Tongue (tissue), 1 donor: ENCODE measurements at regions not wholly inside any gene's neighbourhood (a gene's known extent, or its start where the extent isn't known, plus 50 kb on each side); places are given as distances from the start of the nearest gene placed in this dataset.
"Not testable (repeated sequence)": the region's sequence is repeated elsewhere in the genome, so short reads cannot be mapped to it uniquely, and the experiment has no call there.

Experiments
- DNase-seq: peaks from one replicate; pipeline ENCODE4 v3.0.0-alpha.2; 2015

DNA sequence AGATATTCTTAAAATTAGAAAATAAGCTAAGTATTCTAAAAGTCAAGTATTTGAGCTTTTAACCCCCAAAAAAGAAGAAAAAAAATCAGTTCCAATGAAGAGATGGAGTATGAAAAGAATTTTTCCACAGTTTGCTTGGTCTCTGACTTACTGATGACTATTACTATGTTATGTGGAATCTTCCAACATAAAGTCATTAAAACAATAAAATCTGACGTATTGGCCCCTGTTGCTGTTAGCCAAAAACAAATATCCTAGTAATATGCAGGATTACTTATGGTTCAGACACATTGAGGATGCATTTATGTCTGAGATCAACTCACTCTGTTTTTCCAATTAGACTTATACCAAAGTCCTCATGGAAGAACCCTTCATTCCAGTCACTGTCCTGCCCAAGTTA, 517.2 kb upstream of the ADGRL3 start:
- no peak for DNase-seq

DNA sequence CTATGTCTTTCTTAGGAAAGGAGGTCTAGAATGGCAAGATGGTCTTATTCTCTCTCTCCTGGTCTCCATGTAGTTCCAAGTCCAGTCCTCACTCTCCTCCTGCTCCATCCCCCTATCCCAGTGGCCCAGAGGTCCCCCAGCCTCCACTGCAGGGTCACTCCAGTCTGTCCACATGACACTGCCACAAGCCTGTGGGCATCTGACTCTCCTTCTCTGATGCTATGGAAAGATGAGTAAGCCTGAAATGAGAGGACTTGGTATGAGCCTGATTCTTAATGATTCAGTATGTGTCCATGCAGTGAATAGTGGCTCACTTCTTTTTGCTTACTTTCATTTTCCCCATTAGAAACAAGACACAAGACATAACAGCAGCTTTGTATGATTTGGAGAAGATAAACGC, 516.8 kb upstream of the ADGRL3 start:
- DNase-seq = no peak

DNA sequence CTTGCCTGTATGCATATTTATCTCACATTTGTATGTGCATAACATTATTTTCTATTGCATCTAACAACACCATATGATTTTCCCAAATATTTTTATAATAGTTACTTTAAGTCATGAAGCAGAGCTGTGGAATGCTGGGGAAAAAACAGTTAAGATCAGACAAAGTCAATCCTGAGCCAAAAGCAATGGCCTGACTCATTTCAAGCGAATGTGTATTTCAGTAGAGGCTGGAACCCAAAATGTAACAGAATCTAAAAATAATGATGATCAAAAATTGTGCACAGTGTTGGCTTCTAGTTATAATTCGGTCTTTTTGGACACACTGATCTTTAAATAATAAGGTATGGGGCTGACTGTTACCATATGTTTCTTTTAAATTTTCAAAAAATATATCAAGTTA, 516.2 kb upstream of the ADGRL3 start:
- no peak for DNase-seq

DNA sequence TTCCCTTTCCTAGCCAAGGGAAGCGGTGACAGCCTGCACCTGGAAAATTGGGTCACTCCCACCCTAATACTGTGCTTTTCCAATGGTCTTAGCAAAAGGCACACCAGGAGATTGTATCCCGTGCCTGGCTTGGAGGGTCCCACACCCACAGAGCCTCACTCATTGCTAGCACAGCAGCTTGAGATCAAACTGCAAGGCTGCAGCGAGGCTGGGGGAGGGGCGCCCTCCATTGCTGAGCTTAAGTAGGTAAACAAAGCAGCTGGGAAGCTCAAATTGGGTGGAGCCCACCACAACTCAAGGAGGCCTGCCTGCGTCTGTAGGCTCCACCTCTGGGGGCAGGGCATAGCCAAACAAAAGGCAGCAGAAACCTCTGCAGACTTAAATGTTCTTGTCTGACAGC, 504.1 kb upstream of the ADGRL3 start:
- DNase-seq = not testable (repeated sequence)

DNA sequence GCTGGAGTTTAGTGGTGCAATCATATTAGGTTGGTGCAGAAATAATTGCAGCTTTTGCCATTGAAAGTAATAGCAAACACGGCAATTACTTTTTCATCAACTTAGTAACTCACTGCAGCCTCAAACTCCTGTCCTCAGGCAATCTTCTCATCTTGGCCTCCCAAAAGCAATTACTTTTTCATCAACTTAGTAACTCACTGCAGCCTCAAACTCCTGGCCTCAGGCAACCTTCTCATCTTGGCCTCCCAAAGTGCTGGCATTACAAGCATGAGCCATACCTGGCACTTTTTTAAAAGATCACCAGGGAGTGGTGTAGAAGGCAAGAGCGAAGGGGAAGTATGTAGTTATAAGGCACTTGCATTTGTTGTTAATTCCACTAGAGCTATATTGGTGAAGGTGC, 491.1 kb upstream of the ADGRL3 start:
- DNase-seq = no peak

DNA sequence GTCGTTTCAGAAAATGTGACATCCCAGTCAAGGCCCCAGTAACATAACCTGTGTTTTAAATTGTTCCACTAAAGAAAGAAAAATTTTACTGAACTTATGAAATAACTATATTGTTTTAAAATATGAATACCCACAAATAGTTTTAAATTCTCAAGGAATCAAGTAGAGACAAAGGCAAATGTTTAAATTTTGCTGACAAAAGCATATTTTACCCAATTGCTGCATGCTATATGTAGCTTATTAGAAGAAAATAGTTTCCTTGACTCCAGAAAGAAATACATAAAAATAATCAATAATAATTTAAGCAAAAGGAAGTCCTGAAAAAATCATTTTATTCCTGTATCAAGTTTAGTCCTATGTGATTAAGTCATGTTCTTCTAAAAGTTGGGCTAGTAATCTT, 481.3 kb upstream of the ADGRL3 start:
- DNase-seq = no peak

DNA sequence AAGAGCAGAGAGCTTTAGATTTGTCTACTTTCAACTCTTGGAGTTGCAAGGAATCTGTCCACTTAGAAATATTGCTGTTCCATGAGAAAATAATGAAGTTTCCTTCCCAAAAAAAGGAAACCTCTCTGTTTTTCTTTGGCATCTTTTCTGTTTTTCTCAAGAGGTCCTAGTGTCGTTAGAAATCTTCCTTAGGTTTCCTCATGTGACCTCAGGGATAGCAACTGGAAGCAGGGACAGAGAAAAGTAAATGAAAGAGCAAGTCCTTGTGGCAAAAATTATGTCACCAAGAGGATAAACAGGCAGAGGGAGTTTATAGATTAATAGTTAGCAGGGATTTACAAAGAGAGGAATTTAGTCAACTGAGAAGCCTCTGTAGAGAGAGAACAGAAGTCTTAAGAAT, 478.4 kb upstream of the ADGRL3 start:
- no peak for DNase-seq

DNA sequence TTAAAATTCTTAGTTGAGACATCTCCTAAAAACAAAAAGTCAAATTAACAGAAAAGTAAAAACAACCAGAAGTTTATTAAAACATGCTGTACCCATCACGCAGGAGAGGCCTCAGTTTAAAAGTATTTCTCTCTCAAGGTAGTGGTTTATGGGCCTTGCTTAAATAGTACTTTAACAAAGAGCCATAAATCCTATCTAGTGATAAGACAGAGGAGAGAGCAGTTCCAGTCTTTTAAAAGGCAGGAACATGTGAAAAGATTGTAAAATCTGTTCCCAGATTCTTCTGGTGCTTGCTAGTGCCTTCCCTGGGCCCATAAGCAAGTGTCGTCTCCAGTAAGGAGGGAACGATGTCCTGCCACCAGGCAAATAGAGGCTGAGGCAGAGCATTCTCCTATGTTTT, 476.3 kb upstream of the ADGRL3 start:
- DNase-seq = no peak

DNA sequence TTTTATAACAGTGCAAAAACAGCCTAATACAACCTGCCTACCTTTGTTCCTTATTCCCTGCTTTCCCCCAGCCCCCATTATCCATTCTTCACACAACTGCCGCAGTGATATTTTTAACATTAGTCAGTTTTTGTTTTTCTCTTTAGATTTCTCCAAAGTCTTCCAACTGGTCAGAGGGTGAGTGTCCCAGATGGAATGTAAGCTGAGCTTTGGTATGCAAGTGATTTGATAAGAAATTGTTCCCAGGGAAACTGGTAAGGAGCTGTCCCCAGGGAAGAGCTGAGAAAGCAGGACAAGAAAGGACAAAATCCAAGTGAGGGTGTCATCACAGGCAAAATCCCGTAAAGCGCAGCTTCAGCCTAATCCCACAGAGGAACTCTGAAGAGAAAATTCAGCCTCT, 475.5 kb upstream of the ADGRL3 start:
- DNase-seq = no peak

DNA sequence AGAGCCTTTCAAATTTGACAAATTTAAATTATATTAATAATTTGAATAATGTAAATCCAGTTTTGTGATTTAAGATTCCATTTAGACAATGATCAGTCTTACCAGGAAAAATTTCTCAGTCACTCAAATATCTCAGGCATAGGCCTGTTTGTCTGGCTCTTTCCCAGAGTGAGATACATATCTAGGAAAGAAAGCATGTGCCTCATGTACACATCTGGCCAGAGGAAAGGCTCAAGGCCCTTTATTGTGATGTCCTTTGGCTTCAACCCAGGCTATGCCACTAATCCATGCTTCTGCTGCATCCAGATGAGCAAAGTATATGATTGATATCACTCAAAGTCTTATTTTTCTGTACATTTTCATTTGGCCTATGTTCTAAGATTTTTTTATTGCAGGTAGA, 473.3 kb upstream of the ADGRL3 start:
- DNase-seq = no peak

DNA sequence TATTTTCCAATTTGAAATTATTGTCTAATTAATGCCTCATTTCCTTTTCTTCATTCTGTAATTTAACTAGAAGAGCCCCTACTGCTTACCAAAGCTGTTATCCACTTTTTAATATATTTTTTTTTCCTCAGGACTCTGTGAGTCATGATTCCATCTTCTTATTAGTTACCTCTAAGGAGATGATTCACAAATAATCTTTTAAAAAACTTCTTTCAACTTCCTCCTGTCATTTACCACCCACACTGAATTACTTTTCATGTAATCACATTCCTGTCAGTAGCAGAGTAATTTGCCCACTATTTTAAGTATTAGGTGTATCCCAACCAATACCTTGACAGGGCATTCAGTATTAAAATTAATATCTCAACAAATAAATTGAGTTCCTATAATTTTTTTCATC, 470.9 kb upstream of the ADGRL3 start:
- no peak for DNase-seq

DNA sequence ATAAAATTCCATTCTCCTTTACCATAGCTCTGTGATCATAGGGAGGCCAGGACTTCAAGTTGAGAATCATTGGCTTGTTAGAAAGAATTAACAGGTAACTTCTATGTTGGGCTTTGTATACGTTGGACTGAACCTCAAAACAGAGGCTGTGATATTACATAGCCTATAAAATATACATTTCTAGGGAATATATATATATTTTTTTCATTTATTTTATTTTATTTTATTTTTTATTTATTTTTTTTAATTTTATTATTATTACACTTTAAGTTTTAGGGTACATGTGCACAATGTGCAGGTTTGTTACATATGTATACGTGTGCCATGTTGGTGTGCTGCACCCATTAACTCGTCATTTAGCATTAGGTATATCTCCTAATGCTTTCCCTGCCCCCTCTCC, 470.4 kb upstream of the ADGRL3 start:
- not testable (repeated sequence) for DNase-seq

DNA sequence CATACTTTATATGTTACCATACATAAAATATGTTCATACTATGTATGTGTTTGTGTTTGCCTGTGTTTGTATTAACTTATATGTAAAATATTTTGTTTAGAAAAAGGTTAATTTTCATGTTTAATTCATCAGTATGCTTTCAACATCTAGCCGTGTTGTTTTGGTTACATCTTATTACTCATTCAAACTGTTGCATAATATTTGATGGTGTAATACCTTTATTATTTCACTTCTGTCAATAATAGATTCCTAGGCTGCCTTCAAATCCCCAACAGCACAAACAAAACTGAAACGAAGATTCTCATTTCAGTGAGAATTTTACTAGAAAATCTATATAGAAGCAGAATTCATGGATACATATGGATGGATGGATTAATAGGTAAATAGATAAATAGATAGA, 462.3 kb upstream of the ADGRL3 start:
- DNase-seq = no peak

DNA sequence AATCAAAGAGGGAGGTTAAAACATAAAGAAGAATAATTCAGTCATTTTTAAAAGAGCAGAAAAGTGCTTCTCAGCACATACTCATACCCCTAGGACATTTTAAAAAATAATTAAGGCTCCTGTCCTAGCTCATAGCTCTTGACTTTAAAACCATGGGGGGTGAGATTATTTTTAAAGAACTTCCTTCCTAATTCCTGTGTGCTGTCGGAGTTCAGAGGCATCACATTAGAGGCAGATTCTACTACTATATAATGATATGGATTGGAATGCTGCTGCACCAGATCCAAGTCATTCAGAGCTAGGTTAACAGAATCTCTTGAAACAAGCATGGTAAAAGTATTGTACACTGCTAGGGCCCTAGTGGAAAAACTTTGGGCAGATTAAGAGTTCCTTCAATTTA, 456.5 kb upstream of the ADGRL3 start:
- no peak for DNase-seq

DNA sequence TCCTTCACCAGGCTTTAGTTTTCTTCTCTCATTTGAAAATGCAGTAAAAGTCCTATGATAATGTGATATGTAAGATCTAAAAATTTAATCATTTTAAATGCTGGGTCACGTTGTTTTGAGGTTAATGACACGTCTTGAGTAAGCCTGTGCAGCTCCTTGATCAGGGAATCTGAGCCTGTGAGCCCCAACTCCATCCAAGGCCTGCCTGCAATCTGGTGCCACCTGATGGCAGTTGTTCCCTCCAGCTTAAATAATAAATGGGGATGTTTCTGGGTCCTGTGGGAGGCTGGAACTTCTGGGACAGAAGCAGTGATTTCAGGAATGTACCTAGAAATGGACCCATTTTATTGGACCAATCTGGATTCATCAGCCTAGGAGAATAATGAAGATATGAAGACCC, 455.4 kb upstream of the ADGRL3 start:
- no peak for DNase-seq

DNA sequence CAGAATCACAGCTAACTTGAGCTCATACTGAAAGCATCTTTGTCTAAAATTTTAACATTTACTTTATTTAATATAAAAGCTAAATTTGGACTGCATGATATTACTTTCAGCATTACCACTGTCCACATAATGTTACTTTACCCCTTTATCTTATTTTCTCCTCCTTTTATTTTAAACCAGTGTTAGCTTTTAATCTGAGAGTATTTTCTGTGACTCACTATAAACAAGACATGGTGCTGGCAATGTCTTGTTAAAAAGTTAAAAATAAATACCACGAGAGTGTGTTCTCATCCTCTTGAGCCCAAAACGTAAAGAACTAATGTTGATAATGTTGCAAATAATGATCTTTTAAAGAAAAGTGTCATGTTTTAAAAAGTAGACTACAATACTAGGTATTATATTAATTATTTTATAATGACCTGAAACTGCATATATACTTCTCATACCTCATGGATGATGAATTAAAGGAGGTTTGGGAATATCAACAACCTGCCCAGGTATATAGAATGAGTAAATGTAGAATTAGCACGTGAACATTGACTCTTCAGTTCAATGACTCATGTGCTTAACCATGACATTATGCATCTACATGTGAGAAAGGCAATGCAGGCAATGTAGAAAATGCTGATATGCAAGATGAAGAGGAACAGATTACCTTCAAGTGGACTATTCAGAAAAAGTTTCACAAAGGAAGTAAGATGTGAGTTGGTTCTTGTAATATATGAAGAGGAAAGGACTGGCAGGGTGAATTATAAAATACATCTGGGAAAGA, 454.1 kb upstream of the ADGRL3 start:
- DNase-seq = no peak

DNA sequence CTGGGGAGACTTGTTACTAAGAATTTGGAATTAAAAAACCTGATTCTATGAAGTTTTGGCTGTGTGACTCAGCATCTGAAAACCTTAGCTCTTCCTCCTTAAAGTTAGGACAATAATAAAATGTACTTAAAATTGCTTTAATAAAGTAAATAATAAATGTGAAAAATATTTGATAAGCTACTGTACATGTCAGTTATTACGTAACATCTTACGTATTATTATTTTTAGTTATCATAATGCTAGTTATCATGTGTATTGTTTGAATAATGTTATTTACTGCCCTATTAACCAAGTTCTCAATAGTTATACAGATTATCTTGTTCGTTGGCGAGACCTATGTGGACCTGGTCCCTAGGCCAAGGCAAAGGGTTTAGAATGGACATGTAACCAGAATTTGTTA, 449.2 kb upstream of the ADGRL3 start:
- no peak for DNase-seq

DNA sequence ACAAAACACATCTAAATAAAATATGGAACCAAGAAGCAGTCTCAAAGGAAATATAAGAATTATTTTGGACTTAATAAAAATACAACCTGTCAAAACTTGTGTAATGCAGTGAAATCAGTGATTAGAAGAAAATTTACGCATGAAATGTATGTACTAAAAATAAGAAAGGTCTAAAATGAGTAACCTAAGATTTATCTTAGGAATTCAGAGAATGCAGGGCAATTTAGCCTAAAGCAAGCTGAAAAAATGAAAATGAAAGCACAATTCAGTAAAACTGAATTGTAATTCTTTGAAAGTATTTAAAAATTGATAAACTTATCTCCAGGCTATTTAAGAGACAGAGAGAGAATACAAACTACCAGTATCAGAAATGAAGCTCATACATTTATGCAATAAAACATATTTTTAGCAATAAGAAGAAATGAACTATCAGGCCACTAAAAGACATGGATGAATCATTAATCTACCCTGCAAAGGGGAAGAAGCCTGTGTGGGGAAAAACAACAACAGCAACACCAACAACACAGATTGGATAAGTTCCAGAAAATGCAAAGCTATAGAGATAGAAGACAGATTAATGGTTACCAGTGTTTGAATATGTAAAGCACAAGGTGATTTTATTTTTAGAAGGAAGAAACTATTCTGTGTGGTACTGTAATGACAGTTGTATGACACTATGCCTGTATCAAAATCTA, 442.0 kb upstream of the ADGRL3 start:
- DNase-seq = no peak

DNA sequence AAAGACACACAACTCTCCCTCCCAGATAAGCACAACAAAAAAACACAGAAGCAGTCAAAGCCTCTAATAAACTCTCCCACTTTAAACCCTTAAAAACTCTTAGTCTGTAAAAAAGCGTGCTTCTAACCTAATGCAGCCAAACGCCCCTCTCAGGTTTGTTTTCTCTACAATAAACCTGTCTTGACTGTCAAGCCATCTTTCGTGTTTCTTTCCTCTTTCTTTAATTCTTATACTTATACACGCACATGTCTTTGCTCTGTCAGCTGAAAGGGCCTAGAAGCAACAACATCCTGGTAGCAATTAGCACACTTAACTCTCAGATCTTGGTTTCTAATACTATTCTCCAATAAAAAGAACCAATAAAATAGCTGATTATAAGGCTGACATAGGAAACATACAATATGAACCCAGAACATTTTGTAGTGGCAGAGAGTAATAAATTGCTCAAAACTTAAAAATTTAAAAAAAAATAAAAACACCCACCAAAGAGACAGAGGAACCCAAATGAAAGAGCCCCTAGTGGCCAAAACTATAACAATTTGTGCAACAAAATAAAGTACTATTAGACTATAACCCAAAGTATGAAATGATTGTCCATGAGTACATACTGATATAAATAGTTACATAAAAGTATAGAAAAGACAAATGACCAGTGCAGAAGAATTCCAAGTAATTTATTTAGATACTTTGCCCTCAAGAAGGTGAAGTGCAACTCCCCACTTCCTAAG, 440.4 kb upstream of the ADGRL3 start:
- DNase-seq = no peak

DNA sequence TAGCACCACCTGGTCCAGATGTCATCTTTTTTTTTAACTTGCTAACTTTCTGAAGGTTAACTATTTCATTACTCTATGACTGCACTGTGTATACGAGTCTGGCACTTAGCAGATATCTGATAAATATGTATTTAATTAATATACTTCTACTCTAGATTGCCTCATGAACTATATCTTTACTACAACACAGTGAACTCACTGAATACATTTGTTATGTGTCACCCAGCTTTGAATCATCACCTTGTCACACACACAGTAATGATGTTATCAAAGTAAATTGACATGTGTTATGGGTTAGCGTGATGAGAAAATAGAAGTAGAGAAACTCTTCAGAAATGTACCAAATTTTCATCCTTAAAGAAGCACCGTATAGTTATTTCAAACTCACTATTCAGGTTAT, 419.3 kb upstream of the ADGRL3 start:
- no peak for DNase-seq

DNA sequence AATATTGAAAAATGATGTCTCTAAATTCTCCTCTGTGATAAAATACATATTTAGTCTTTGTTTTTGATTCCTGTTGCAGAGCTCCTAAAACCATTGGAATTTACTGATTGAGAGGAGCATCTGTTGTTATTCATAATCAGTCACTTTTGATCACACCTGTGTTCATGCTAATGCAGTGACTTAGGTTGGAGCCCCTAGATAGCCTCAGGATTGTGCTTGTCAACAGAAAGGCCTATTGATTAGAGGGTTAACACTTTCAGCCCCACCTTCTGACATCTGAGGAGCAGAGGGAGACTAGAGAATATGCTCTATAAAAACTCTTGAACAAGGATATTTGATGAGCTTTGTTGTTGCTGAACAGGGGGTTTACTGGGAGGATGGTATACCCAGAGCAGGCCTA, 409.5 kb upstream of the ADGRL3 start:
- no peak for DNase-seq

DNA sequence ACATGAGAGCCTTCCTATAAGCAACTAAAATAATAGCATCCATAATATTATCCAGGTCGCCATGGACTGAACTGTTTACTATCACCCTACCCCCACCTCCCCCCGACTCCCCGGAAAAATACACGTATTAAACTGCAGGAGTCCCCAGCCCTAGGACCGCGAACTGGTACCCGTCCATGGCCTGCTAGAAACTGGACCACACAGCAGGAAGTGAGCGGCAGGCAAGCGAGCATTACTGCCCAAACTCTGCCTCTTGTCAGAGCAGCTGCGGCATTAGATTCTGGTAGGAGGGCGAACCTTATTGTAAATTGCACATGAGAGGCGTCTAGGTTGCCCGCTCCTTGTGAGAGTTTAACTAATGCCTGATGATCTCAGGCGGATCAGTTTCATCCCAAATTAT, 405.8 kb upstream of the ADGRL3 start:
- DNase-seq = no peak

DNA sequence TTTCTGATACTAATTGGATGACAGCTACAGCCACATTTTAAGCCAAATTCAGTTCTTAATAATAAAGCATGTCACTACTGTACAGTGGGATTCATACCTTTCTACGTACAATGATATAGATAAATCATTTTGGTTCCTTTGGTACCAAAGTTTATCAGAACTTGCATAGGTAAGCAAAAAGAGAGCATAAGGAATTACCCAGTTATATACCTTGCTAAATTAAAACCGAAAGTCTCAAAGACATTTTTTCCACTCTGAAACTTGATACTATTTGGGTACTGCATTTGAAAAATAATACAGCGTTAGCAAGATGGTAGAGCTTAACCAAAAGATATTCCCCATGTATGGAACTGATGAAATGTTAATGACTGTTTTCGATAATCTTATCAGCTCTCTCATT, 400.9 kb upstream of the ADGRL3 start:
- DNase-seq = no peak

DNA sequence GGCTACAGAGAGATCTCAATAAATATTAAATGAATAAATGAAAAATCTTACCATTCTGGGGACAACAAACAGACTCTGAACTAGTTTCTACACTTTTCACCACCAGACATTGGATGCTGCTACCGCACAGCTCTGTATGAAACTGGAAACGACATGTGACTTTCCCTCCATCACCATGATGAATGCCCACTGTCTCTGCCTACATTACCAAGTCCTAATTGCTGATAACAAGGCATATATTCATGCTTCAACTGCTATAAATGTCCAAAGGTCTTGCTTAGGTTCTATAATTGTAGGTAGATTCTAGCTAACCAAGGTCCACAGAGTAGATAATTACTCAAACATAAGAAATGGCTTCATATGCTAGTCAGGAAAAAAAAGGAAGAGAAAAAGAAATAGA, 399.4 kb upstream of the ADGRL3 start:
- DNase-seq = no peak
